Tibial nerve (tissue), 4 donors: ENCODE measurements at regions not wholly inside any gene's neighbourhood (a gene's known extent, or its start where the extent isn't known, plus 50 kb on each side); places are given as distances from the start of the nearest gene placed in this dataset.

Experiments used
- EP300 ChIP-seq, 2 donors: sonication (generic); formaldehyde crosslinking; IDR thresholded peaks; one replicate each; pipeline ENCODE4 v1.6.1; 2017; ENCODE audit warnings: antibody characterized with exemption in 2 of 2, mild to moderate bottlenecking in 1 of 2
- TF ChIP-seq, protein P1 (sequence below), 5 experiments: fragments of 200-600 bp in 3 of 5; fragments of 450-650 bp in 2 of 5; sonication (generic) in 3 of 5; IDR thresholded peaks; one replicate each; pipeline ENCODE4 v1.5.1; 2016 to 2019; ENCODE audit warnings: antibody characterized with exemption in 5 of 5, mild to moderate bottlenecking in 3 of 5, moderate library complexity in 2 of 5

DNA sequence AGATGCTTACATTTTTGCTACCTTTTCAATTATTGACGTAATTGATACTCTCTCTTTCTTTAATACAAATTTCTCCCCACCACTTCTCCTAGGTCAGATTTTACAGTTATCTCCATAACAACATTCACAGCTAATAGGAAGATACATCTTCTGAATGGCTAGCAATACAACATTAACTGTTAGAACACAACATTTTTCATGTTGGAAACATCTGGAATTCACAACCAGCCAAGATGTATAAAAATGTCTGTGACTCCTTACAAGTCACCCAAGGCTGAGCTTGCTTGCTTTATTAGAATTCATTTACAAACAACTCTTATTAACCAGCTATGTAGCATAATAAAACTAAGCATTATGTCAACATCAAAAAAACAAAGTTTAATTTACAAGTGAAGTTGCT lies 81.0 kb upstream of the ROBO2 start:
- no peak for TF ChIP-seq EP300 (IDR thresholded peaks at IDR 0.05)
- TF ChIP-seq, protein P1, sequence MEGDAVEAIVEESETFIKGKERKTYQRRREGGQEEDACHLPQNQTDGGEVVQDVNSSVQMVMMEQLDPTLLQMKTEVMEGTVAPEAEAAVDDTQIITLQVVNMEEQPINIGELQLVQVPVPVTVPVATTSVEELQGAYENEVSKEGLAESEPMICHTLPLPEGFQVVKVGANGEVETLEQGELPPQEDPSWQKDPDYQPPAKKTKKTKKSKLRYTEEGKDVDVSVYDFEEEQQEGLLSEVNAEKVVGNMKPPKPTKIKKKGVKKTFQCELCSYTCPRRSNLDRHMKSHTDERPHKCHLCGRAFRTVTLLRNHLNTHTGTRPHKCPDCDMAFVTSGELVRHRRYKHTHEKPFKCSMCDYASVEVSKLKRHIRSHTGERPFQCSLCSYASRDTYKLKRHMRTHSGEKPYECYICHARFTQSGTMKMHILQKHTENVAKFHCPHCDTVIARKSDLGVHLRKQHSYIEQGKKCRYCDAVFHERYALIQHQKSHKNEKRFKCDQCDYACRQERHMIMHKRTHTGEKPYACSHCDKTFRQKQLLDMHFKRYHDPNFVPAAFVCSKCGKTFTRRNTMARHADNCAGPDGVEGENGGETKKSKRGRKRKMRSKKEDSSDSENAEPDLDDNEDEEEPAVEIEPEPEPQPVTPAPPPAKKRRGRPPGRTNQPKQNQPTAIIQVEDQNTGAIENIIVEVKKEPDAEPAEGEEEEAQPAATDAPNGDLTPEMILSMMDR (IDR thresholded peaks at IDR 0.05): no peak
